Stimulated activated CD4-positive, alpha-beta T cell treated with anti-CD3 and anti-CD28 coated beads, Interleukin-4, amount 100 ng/mL, for 24 hours (primary cell): ENCODE measurements at regions not wholly inside any gene's neighbourhood (a gene's known extent, or its start where the extent isn't known, plus 50 kb on each side); places are given as distances from the start of the nearest gene placed in this dataset.
"Not testable (repeated sequence)": the region's sequence is repeated elsewhere in the genome, so short reads cannot be mapped to it uniquely, and the experiment has no call there.

ENCODE experiments used
- DNase-seq: peaks from one replicate; pipeline ENCODE4 v3.0.0-alpha.2; 2020

- no peak for DNase-seq
These were observed 124.0 kb upstream of the FNDC3A start for GRCh38 chr13:48851707-48852106.

DNA sequence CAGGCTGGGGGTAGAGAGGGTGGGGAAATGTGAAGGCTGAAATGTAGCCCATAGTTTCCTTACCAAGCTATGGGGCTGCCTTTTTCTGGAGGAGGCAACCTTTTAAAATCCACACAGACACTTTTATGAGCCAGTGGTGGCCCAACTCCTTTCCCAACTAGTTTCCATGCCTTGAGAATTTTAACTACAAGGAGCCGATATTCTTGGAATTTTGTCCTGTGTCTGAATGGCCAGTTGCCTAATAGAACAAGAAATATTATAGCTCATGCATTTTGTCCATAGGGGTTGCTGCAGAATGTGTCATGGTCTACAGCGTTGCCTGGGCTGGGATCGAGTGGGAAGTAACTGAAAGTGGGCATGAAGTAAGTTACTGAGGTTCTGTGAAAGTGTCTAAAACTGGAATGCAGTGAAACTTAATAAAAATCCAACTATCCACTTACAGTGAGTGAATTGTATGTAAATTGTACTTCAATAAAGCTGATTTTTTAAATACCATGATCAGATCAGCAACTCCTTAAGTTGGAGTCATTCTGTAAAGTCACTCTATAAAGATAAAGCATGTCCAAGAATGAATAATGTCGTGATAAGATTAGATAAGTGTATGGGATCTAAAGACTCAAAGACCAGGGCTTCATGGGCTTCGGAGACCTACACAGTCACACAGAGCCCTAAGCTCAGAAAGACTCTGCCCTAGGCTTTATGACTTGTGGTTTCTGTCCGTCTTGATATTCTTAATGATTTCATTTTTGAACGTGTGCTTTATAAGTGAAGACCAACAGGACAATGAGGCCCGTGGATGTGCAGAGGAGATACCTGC is 122.6 kb upstream of the FNDC3A start:
- no peak for DNase-seq

DNA sequence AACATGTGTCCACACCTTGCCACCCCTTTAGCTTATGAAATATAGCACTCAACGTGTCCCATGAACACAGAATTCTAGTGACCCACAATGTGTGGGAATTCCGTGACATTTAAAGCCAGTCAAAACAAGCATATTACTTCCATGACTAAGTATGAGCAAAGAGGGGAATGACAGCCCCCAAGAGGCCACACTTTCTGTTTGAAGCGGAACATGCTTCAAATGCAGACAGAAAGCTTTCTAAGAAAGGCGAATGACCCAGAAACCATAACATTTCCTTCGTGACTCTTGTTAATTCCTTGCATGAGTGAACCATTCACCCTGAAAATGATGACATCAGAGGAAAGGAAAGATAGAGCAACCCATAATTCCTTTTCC is 122.0 kb upstream of the FNDC3A start:
- DNase-seq = peak; percentile 56

GRCh38 chr13:48857576-48857975 is 118.1 kb upstream of the FNDC3A start:
- no peak for DNase-seq

- no peak for DNase-seq
These were observed 117.4 kb upstream of the FNDC3A start for GRCh38 chr13:48858122-48858902.

DNA sequence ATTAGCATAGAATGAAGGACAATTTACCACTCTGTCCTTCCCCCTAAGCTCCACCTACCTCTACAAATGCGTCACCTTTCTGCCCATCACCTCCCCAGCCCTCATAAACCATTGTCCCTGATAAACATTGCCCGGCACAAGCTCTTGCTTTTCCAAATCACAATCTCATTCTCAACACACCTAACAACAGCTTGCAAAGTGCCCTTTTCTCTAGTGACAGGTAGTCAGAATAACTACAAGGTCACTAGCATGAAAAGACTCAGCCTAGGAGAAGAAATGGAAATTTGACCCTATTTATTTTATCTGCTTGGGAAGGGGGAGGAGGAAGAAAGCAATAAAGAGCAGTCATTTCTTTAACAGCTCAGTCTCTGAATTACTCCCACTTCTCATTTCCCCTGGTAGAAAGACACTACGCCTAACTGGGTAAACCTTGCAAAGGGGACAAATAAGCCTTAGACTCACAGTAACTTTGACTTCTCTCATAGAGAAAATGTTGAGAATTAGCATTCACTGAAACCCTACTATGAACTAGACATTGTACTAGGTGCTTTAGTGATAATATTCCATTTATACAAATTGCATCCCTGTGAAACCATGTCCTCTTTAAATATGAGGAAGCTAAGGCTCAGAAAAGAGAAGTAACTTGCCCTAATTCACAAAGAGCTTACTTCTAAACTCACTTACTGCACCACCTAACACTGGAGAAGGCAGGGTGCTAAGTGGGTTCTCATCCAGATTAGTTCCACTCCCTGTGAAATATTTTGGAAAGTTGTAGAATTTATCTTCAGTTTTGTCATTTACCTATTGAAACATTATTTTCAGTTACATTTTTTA is 116.2 kb upstream of the FNDC3A start:
- no peak for DNase-seq

GRCh38 chr13:48860364-48860763 is 115.3 kb upstream of the FNDC3A start:
- DNase-seq = no peak

DNA sequence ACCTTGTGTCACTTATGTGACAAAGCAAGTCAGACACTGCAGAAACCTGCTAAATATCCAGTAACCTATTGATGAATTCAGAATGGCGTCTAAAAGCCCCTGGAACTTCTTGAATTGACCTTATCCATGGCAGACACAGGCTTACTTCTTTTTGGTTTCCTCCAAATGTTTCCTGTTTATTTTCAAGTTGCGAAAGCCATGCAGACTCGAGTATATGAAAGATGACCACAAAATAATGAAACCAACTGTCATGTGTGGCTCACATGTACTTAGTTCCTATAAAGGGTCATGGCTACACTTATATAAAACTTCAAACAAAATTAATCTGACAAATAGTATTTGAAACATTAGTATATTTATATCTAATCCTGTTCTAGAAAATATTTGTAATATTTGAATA is 113.1 kb upstream of the FNDC3A start:
- DNase-seq = no peak

DNA sequence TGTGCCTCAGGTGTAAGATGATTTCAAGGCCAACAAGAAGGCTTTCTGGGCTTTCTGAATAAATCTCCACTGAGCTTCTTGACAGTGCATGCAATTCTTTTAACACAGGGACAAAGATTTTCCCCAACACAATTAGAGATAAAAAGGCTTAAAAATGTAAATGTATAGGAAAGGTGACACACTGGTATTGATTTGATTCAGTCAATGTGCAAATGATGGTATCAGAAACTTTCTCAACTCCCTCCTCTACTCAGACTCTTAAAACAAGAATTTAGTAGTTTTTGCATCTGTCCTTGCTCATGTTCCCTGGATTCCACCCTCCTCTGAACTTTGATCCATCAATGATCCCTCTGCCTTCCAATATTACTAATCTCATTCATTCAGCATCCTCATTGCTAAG is 111.6 kb upstream of the FNDC3A start:
- DNase-seq = no peak

DNA sequence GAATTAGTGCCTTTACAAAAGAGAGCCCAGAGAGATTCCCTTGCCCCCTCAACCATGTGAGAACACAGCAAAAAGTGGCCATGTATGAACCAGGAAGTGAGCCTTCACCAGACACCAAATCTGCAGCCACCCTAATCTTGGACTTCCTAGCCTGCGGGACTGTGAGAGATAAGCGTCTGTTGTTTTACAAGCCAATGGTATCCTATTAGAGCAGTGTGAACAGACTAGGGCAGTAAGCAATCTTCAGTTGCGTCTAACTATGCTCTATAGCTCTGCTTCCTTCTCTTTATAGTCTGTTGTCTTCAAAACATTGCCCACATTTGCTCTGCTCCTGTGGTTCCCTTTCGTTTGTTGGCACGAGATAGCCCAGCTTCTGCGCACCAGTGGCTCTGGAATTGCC is 109.5 kb upstream of the FNDC3A start:
- no peak for DNase-seq

DNA sequence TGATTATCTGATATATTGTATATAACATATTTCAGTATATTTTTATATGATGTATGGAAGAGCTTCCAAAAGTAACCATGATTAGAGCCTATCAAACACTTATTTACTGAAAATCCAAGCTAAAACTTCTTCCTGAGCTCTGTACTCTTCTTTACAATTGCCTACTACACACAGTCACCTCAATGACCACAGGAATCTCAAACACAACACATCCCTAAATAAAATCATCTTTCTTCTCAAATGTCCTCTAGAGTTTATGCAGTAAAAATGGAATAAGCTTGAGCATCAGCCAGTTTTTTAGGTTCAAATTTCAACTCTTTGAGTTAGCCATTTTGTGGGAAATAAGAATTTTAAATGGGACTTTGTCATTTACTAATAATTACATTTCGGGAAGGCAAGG is 102.6 kb upstream of the FNDC3A start:
- no peak for DNase-seq

DNA sequence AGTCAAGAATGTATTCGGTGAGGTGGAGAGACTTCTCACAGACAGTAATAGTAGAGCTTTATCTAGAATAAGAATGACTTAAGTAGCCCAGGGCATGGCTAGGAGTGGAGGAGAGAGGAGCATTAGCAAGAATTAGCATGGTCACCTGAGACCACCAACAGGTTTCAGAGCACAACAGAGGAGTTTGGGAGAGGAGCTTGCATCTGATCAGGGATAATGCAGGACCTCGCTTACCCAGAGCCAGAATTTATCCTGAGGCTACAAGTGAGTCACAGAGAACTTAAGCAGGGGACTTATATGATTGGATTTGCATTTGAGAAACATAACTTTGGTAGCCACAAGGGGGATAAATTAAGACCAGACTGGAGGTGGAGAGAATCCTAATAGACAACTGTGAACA is 102.1 kb upstream of the FNDC3A start:
- DNase-seq = no peak

DNA sequence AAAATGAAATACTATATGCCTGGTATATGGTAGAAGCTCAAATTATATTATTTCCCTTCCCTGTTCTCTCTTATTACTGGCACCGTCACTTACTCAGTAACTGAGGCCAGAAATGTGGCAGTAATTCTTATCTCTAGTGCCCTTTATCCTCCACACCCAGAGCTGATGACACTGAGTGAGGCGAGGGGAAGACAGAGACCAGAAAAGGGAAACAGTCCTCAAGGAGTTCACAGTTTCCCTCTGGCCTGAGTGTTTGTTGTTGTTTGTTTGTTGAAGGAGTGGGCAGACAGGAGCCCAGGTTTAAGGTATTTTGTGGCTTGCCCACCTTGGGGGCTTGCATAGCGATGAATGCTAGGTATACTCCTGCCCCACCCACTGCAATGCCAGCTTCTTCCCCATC is 101.5 kb upstream of the FNDC3A start:
- no peak for DNase-seq

DNA sequence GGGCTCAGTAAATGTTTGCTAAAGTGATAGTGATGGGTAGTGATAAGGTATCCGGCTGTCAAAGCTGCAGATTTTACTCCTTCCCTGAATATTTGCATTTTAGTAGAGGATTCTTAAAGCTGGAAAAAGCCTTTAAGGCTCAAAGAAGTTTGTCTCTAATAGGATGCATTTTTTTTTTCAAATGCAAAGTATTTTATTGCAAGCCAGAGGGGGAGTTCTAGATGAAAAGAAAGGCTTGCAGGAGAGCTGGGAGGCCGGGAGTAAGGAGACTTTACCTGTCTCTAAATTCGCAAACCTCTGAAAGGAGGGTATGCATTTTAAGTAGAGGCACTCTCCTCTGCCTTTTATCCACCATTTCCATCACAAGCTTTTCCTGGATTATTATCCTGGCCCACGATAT is 100.7 kb upstream of the FNDC3A start:
- no peak for DNase-seq

- no peak for DNase-seq
These were observed 99.4 kb upstream of the FNDC3A start for GRCh38 chr13:48876289-48876688.

- DNase-seq = no peak
These were observed 96.3 kb upstream of the FNDC3A start for GRCh38 chr13:48879432-48879831.

GRCh38 chr13:48879854-48880253 is 95.9 kb upstream of the FNDC3A start:
- DNase-seq = no peak

DNA sequence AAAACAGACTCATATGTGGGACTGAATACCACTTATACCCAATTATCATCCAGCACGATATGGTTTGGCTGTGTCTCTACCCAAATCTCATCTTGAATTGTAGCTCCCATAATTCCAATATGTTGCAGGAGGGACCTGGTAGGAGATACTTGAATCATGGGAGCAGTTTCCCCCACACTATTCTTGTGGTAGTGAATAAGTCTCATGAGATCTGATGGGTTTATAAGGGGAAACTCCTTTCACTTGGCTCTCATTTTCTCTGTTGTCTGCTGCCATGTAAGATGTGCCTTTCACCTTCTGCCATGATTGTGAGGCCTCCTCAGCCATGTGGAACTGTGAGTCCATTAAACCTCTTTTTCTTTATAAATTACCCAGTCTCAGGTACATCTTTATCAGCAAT is 91.9 kb upstream of the FNDC3A start:
- DNase-seq = not testable (repeated sequence)

- DNase-seq = no peak
These were observed 90.7 kb upstream of the FNDC3A start for GRCh38 chr13:48885027-48885395.

DNA sequence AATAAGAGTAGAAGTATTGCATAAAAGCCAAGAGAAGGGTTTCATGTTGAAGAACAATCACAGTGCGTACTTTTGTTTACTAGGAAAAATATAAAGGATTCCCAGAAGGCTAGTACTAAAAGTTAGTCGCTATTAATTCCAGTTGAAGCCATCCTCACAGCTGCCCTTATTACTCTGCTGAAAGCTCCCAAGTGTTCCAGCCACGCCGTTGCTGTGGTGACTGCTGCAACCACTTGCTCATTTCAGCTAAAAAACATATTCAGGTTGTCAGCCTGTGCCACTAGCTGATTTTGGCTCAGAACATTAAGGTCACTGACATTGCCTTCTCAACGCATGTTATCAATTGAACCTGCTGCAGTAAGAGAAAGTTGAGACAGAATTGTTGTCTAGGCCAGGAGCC is 87.1 kb upstream of the FNDC3A start:
- DNase-seq = no peak

DNA sequence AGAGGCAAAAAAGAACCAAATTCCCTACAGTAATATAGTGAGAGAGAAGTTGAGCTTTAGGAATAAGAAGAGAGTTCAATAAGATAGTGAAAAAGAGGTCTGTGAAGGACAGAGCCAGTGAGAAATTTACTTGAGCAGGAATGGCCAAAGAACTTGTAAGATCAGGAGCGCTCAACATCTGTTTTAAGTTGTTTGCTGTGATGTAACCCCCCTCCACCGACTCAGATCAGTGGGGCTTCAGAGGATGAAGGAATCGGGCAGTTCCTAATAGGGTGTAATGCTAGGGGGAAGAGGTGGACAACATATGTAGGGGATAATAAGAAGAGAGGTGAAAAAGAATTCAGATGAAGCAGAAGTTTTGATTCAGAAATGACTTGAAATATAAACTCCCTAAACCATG is 85.3 kb upstream of the FNDC3A start:
- no peak for DNase-seq

DNA sequence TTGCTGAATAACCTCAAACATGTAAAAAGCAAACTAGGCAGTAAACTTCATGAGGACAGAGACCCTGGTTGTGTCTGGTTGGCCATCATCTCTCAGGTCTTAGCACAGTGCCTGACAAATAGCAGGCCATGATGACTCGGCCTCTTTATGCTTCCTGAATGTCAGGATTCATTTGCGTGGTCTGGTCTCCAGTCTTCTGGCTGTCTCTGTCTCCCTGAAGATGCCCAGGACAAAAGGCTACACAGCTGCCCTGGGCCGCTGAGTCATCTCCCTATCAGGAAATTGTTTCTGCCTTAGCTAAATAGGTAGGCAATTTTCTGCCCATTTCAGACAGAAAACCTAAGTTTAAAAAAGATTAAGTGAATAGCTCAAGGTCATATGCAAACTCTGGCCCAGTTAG is 84.1 kb upstream of the FNDC3A start:
- DNase-seq = no peak

GRCh38 chr13:48892053-48892687 is 83.5 kb upstream of the FNDC3A start:
- DNase-seq = no peak
